Esophagus muscularis mucosa (tissue), 4 donors: ENCODE measurements at regions not wholly inside any gene's neighbourhood (a gene's known extent, or its start where the extent isn't known, plus 50 kb on each side); places are given as distances from the start of the nearest gene placed in this dataset.

ENCODE experiments used
- EP300 ChIP-seq: sonication (generic); formaldehyde crosslinking; IDR thresholded peaks from one replicate; pipeline ENCODE4 v1.6.1; 2017; ENCODE audit warnings: antibody characterized with exemption
- POLR2A ChIP-seq: fragments of 450-650 bp; IDR thresholded peaks from one replicate; pipeline ENCODE4 v1.6.1; 2017; ENCODE audit warnings: antibody characterized with exemption, moderate library complexity, mild to moderate bottlenecking, low read depth
- POLR2AphosphoS5 ChIP-seq, 2 donors: sonication (generic); formaldehyde crosslinking; IDR thresholded peaks; one replicate each; pipeline ENCODE4 v1.6.1; 2017; ENCODE audit warnings: antibody characterized with exemption in 2 of 2
- TF ChIP-seq, protein P1 (sequence below), 3 experiments: fragments of 200-600 bp in 2 of 3; fragments of 450-650 bp in 1 of 3; sonication (generic) in 2 of 3; IDR thresholded peaks; one replicate each; pipeline ENCODE4 v1.5.1; 2017 to 2019; ENCODE audit warnings: antibody characterized with exemption in 3 of 3, mild to moderate bottlenecking in 2 of 3, moderate library complexity in 1 of 3

GRCh38 chr1:70656361-70656760 lies 245.3 kb downstream of the CTH start:
- TF ChIP-seq, protein P1, sequence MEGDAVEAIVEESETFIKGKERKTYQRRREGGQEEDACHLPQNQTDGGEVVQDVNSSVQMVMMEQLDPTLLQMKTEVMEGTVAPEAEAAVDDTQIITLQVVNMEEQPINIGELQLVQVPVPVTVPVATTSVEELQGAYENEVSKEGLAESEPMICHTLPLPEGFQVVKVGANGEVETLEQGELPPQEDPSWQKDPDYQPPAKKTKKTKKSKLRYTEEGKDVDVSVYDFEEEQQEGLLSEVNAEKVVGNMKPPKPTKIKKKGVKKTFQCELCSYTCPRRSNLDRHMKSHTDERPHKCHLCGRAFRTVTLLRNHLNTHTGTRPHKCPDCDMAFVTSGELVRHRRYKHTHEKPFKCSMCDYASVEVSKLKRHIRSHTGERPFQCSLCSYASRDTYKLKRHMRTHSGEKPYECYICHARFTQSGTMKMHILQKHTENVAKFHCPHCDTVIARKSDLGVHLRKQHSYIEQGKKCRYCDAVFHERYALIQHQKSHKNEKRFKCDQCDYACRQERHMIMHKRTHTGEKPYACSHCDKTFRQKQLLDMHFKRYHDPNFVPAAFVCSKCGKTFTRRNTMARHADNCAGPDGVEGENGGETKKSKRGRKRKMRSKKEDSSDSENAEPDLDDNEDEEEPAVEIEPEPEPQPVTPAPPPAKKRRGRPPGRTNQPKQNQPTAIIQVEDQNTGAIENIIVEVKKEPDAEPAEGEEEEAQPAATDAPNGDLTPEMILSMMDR (IDR thresholded peaks at IDR 0.05), result no peak
- no peak for TF ChIP-seq EP300
- no peak for TF ChIP-seq POLR2A
- no peak for TF ChIP-seq POLR2AphosphoS5 (IDR thresholded peaks at IDR 0.05)
